WTC11 (cell line): ENCODE measurements at regions not wholly inside any gene's neighbourhood (a gene's known extent, or its start where the extent isn't known, plus 50 kb on each side); places are given as distances from the start of the nearest gene placed in this dataset.
A peak's percentile ranks its signal among the peaks of the same experiment; 100 is the strongest.

Source experiments
- ATAC-seq: fragments of 200-7000 bp; cut with Tn5 transposase; 2 replicates; pipeline ENCODE4 v1.10.0; 2021; ENCODE audit warnings: mild to moderate bottlenecking, moderate library complexity
- CTCF ChIA-PET: fragments of 300-600 bp; sonication (Branson Sonifier 250); formaldehyde crosslinking; loops from one replicate; lab custom pipeline; 2021; ENCODE audit warnings: antibody characterized with exemption; lab: Charles Lee
- POLR2A ChIA-PET: fragments of 350-600 bp; sonication (Branson Sonifier 250); formaldehyde crosslinking; loops from one replicate; lab custom pipeline; 2021; ENCODE audit warnings: antibody characterized with exemption; lab: Charles Lee
- DNase-seq: peaks from one replicate; pipeline ENCODE4 v3.0.0; 2021; ENCODE audit warnings: low spot score
- H3K27ac Mint-ChIP-seq: 2 replicates; pipeline ENCODE4 v1.8.0; 2021; ENCODE audit warnings: mixed read lengths
- H3K27me3 Mint-ChIP-seq: 2 replicates; pipeline ENCODE4 v1.8.0; 2021; ENCODE audit warnings: low read depth, mild to moderate bottlenecking, moderate library complexity, mixed read lengths
- H3K36me3 Mint-ChIP-seq: 2 replicates; pipeline ENCODE4 v1.8.0; 2021; ENCODE audit warnings: mixed read lengths
- H3K4me1 Mint-ChIP-seq: 2 replicates; pipeline ENCODE4 v1.8.0; 2022; ENCODE audit warnings: mixed read lengths
- H3K4me3 Mint-ChIP-seq: 2 replicates; pipeline ENCODE4 v1.8.0; 2021; ENCODE audit warnings: mild to moderate bottlenecking, moderate library complexity, mixed read lengths
- H3K9me3 Mint-ChIP-seq: 2 replicates; pipeline ENCODE4 v1.8.0; 2021; ENCODE audit warnings: mixed read lengths
- AR ChIP-seq: fragments of 250-450 bp; sonication (Bioruptor Pico); IDR thresholded peaks from 2 replicates; pipeline ENCODE4 v1.9.0; 2021; ENCODE audit warnings: mild to moderate bottlenecking
- ATF1 ChIP-seq: sonication (generic); formaldehyde crosslinking; IDR thresholded peaks from 2 replicates; pipeline ENCODE4 v1.8.1; 2023; ENCODE audit warnings: mild to moderate bottlenecking, moderate library complexity, missing genetic modification reagents
- CREB1 ChIP-seq: sonication (generic); formaldehyde crosslinking; IDR thresholded peaks from 2 replicates; pipeline ENCODE4 v1.8.0; 2023; ENCODE audit warnings: mild to moderate bottlenecking, missing genetic modification reagents
- E2F5 ChIP-seq: sonication (generic); formaldehyde crosslinking; IDR thresholded peaks from 2 replicates; pipeline ENCODE4 v1.8.1; 2022; ENCODE audit warnings: mild to moderate bottlenecking, moderate library complexity, missing genetic modification reagents
- EMX1 ChIP-seq: fragments of 250-450 bp; sonication (Bioruptor Pico); IDR thresholded peaks from 2 replicates; pipeline ENCODE4 v1.8.0; 2021; ENCODE audit warnings: mild to moderate bottlenecking
- ETV6 ChIP-seq: sonication (generic); formaldehyde crosslinking; IDR thresholded peaks from 2 replicates; pipeline ENCODE4 v1.8.1; 2022; ENCODE audit warnings: mild to moderate bottlenecking, missing genetic modification reagents
- FOXP4 ChIP-seq: sonication (generic); formaldehyde crosslinking; IDR thresholded peaks from 2 replicates; pipeline ENCODE4 v1.8.0; 2022; ENCODE audit warnings: mild to moderate bottlenecking, missing genetic modification reagents
- HMGA2 ChIP-seq: fragments of 250-450 bp; sonication (Bioruptor Pico); IDR thresholded peaks from 2 replicates; pipeline ENCODE4 v1.4.0; 2021; ENCODE audit warnings: mild to moderate bottlenecking, moderate library complexity
- MXD4 ChIP-seq: fragments of 250-450 bp; sonication (Bioruptor Pico); IDR thresholded peaks from 2 replicates; pipeline ENCODE4 v1.8.0; 2021; ENCODE audit warnings: mild to moderate bottlenecking, moderate library complexity, borderline replicate concordance
- NFATC4 ChIP-seq: fragments of 250-450 bp; sonication (Bioruptor Pico); IDR thresholded peaks from 2 replicates; pipeline ENCODE4 v1.9.0; 2021; ENCODE audit warnings: mild to moderate bottlenecking
- OVOL2 ChIP-seq: fragments of 250-450 bp; sonication (Bioruptor Pico); IDR thresholded peaks from 2 replicates; pipeline ENCODE4 v1.9.0; 2021; ENCODE audit warnings: mild to moderate bottlenecking, borderline replicate concordance
- RELA ChIP-seq: sonication (generic); formaldehyde crosslinking; IDR thresholded peaks from 2 replicates; pipeline ENCODE4 v1.8.1; 2022; ENCODE audit warnings: missing genetic modification reagents, mild to moderate bottlenecking, borderline replicate concordance
- STAT6 ChIP-seq: sonication (generic); formaldehyde crosslinking; conservative IDR thresholded peaks from 2 replicates; pipeline ENCODE4 v1.8.1; 2023; ENCODE audit warnings: mild to moderate bottlenecking, low read depth, missing genetic modification reagents, moderate library complexity
- TEAD4 ChIP-seq: sonication (generic); formaldehyde crosslinking; IDR thresholded peaks from 2 replicates; pipeline ENCODE4 v1.8.0; 2022; ENCODE audit warnings: mild to moderate bottlenecking, missing genetic modification reagents
- ZNF263 ChIP-seq: sonication (generic); formaldehyde crosslinking; IDR thresholded peaks from 2 replicates; pipeline ENCODE4 v1.8.1; 2022; ENCODE audit warnings: low read depth, mild to moderate bottlenecking, moderate library complexity, missing genetic modification reagents
- ZNF281 ChIP-seq: sonication (generic); formaldehyde crosslinking; IDR thresholded peaks from 2 replicates; pipeline ENCODE4 v1.8.0; 2023; ENCODE audit warnings: mild to moderate bottlenecking, missing genetic modification reagents
- ZNF512 ChIP-seq: sonication (generic); formaldehyde crosslinking; IDR thresholded peaks from 2 replicates; pipeline ENCODE4 v1.8.1; 2022; ENCODE audit warnings: missing genetic modification reagents, borderline replicate concordance
- TF ChIP-seq, protein P1 (sequence below): sonication (generic); formaldehyde crosslinking; IDR thresholded peaks from 2 replicates; pipeline ENCODE4 v1.8.1; 2023; ENCODE audit warnings: mild to moderate bottlenecking, missing genetic modification reagents, moderate library complexity
- TF ChIP-seq, protein P2 (sequence below): sonication (generic); formaldehyde crosslinking; IDR thresholded peaks from 2 replicates; pipeline ENCODE4 v1.8.0; 2022; ENCODE audit warnings: mild to moderate bottlenecking, missing genetic modification reagents

DNA sequence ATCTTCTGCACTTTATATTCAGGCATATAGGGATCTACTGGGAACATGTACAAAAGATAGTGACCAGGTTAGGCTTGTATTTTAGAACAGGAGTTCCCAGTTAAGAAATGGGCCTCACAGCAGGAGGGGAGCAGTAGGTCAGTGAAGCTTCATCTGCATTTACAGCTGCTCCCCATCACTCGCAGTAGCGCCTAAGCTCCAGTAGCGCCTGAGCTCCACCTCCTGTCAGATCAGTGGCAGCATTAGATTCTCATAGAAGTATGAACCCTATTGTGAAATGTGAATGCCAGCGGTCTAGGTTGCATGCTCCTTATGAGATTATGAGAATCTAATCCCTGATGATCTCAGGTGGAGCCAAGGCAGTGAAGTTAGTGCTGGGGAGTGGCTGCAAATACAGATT lies 224.4 kb upstream of the CYRIA start (continued):
- no peak for TF ChIP-seq STAT6 (CRISPR knock-in tag)
- no peak for TF ChIP-seq ZNF281 (CRISPR knock-in tag)
- no peak for TF ChIP-seq FOXP4 (CRISPR knock-in tag)
- no peak for TF ChIP-seq ZNF263 (CRISPR knock-in tag)
- TF ChIP-seq, protein P1, sequence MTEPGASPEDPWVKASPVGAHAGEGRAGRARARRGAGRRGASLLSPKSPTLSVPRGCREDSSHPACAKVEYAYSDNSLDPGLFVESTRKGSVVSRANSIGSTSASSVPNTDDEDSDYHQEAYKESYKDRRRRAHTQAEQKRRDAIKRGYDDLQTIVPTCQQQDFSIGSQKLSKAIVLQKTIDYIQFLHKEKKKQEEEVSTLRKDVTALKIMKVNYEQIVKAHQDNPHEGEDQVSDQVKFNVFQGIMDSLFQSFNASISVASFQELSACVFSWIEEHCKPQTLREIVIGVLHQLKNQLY (CRISPR knock-in tag): no peak
- TF ChIP-seq RELA: no peak
- no peak for TF ChIP-seq MXD4 (CRISPR knock-in tag)

DNA sequence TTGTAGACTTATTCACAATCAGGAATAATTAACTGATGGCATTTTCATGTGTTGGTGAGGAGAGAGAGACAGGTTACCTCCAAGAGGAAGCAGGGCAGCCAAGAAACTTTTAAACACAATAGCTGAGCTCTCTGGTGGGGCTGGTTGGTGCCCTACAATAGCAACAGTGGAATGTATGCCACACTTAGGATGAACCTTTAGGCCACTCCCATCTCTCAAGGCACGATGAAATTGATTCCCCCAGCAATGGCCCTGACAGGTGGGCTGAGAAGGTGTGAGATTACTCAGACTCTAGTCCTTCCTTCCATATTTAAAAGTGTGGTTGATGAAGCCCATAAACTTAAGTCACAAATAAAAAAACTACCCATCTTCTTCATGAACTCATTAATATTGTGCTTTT lies 219.4 kb upstream of the CYRIA start:
- DNase-seq (no peak), ATAC-seq (peak; percentile 72)
- H3K4me3 Mint-ChIP-seq: no peak overlapping the region
- H3K27me3 Mint-ChIP-seq: no peaks in the 10 kb centered on the region
- H3K4me1 Mint-ChIP-seq: peaks cover 17% of the 10 kb centered on the region
- CTCF ChIA-PET: no interaction called here
- H3K36me3 Mint-ChIP-seq: no peaks in the 10 kb centered on the region
- no peak overlapping the region; the same call in 1 of the 2 replicates for H3K27ac Mint-ChIP-seq
- POLR2A ChIA-PET: no interaction called here
- H3K9me3 Mint-ChIP-seq: no peaks in the 10 kb centered on the region
- no peak for TF ChIP-seq CREB1 (CRISPR knock-in tag)
- no peak for TF ChIP-seq RELA
- TF ChIP-seq TEAD4 (CRISPR knock-in tag): no peak
- TF ChIP-seq ZNF512 (CRISPR knock-in tag): no peak
- no peak for TF ChIP-seq ATF1 (CRISPR knock-in tag)
- no peak for TF ChIP-seq E2F5 (CRISPR knock-in tag)
- no peak for TF ChIP-seq HMGA2 (CRISPR knock-in tag)
- TF ChIP-seq OVOL2 (CRISPR knock-in tag): no peak
- no peak for TF ChIP-seq ETV6
- TF ChIP-seq, protein P2, sequence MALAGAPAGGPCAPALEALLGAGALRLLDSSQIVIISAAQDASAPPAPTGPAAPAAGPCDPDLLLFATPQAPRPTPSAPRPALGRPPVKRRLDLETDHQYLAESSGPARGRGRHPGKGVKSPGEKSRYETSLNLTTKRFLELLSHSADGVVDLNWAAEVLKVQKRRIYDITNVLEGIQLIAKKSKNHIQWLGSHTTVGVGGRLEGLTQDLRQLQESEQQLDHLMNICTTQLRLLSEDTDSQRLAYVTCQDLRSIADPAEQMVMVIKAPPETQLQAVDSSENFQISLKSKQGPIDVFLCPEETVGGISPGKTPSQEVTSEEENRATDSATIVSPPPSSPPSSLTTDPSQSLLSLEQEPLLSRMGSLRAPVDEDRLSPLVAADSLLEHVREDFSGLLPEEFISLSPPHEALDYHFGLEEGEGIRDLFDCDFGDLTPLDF: no peak
- no peak for TF ChIP-seq NFATC4 (CRISPR knock-in tag)
- TF ChIP-seq EMX1 (CRISPR knock-in tag): no peak
- no peak for TF ChIP-seq AR (CRISPR knock-in tag)
- TF ChIP-seq STAT6 (CRISPR knock-in tag): no peak
